ENCODE measurements at regions not wholly inside any gene's neighbourhood (a gene's known extent, or its start where the extent isn't known, plus 50 kb on each side); places are given as distances from the start of the nearest gene placed in this dataset.

- no peak for DNase-seq (ENCODE audit: low read depth, low spot score)
- 0 out of 2 replicates have a peak, but pooled peaks cover 2% of the 10 kb centered on the region for H3K9me3 ChIP-seq (ENCODE audit: low read depth, low read length)
- H3K9ac ChIP-seq (ENCODE audit: insufficient read length) = no peak overlapping the region
- H3K4me3 ChIP-seq = no peak overlapping the region
- no peak overlapping the region for H3K27ac ChIP-seq
- TF ChIP-seq POLR2AphosphoS5 (IDR thresholded peaks at IDR 0.05; ENCODE audit: borderline replicate concordance, low read depth, low read length) (no peak), FOXP2 (optimal IDR thresholded peaks at IDR 0.05; ENCODE audit: control extremely low read depth, extremely low read length, insufficient read depth) (no peak), EZH2 (IDR thresholded peaks at IDR 0.05) (no peak)
- H3K36me3 ChIP-seq (ENCODE audit: insufficient read depth, low read length) = no peaks in the 10 kb centered on the region
Observed at GRCh38 chr9:129469988-129470316, 150.9 kb downstream of the C9orf50 start.

GRCh38 chr9:129469188-129469987 lies 151.5 kb downstream of the C9orf50 start:
- DNase-seq (ENCODE audit: low read depth, low spot score) = no peak
- no peaks in the 10 kb centered on the region for H3K36me3 ChIP-seq (ENCODE audit: insufficient read depth, low read length)
- H3K27ac ChIP-seq = no peak overlapping the region
- no peak overlapping the region for H3K9ac ChIP-seq (ENCODE audit: insufficient read length)
- H3K4me3 ChIP-seq = no peak overlapping the region
- TF ChIP-seq FOXP2 (optimal IDR thresholded peaks at IDR 0.05; ENCODE audit: control extremely low read depth, extremely low read length, insufficient read depth) = no peak
- TF ChIP-seq POLR2AphosphoS5 (IDR thresholded peaks at IDR 0.05; ENCODE audit: borderline replicate concordance, low read depth, low read length) = no peak
- no peak for TF ChIP-seq EZH2 (IDR thresholded peaks at IDR 0.05)
- H3K9me3 ChIP-seq (ENCODE audit: low read depth, low read length) = no peaks in the 10 kb centered on the region

GRCh38 chr9:129467739-129468666 lies 152.9 kb downstream of the C9orf50 start:
- no peak overlapping the region for H3K27ac ChIP-seq
- no peaks in the 10 kb centered on the region for H3K36me3 ChIP-seq (ENCODE audit: insufficient read depth, low read length)
- no peaks in the 10 kb centered on the region for H3K9me3 ChIP-seq (ENCODE audit: low read depth, low read length)
- TF ChIP-seq POLR2AphosphoS5 (IDR thresholded peaks at IDR 0.05; ENCODE audit: borderline replicate concordance, low read depth, low read length) (no peak), FOXP2 (optimal IDR thresholded peaks at IDR 0.05; ENCODE audit: control extremely low read depth, extremely low read length, insufficient read depth) (no peak), EZH2 (IDR thresholded peaks at IDR 0.05) (no peak)
- no peak for DNase-seq (ENCODE audit: low read depth, low spot score)
- no peak overlapping the region for H3K4me3 ChIP-seq
- H3K9ac ChIP-seq (ENCODE audit: insufficient read length) = no peak overlapping the region

GRCh38 chr9:129467004-129467588 lies 153.8 kb downstream of the C9orf50 start:
- TF ChIP-seq FOXP2 (optimal IDR thresholded peaks at IDR 0.05; ENCODE audit: control extremely low read depth, extremely low read length, insufficient read depth) = no peak
- no peak for TF ChIP-seq EZH2 (IDR thresholded peaks at IDR 0.05)
- no peak for TF ChIP-seq POLR2AphosphoS5 (IDR thresholded peaks at IDR 0.05; ENCODE audit: borderline replicate concordance, low read depth, low read length)
- Histone ChIP-seq H3K9ac (ENCODE audit: insufficient read length) (no peak overlapping the region), H3K27ac (no peak overlapping the region), H3K9me3 (ENCODE audit: low read depth, low read length) (no peaks in the 10 kb centered on the region), H3K36me3 (ENCODE audit: insufficient read depth, low read length) (no peaks in the 10 kb centered on the region), H3K4me3 (no peak overlapping the region)
- DNase-seq (ENCODE audit: low read depth, low spot score) = no peak

GRCh38 chr9:129465834-129466535 lies 154.9 kb downstream of the C9orf50 start:
- Histone ChIP-seq H3K27ac (no peak overlapping the region), H3K9ac (ENCODE audit: insufficient read length) (no peak overlapping the region), H3K9me3 (ENCODE audit: low read depth, low read length) (no peaks in the 10 kb centered on the region), H3K36me3 (ENCODE audit: insufficient read depth, low read length) (no peaks in the 10 kb centered on the region), H3K4me3 (no peak overlapping the region)
- no peak for TF ChIP-seq POLR2AphosphoS5 (IDR thresholded peaks at IDR 0.05; ENCODE audit: borderline replicate concordance, low read depth, low read length)
- no peak for TF ChIP-seq FOXP2 (optimal IDR thresholded peaks at IDR 0.05; ENCODE audit: control extremely low read depth, extremely low read length, insufficient read depth)
- TF ChIP-seq EZH2 (IDR thresholded peaks at IDR 0.05) = no peak
- no peak for DNase-seq (ENCODE audit: low read depth, low spot score)

GRCh38 chr9:129464972-129465833 lies 155.7 kb downstream of the C9orf50 start:
- DNase-seq (ENCODE audit: low read depth, low spot score) = no peak
- Histone ChIP-seq H3K27ac (no peak overlapping the region), H3K9me3 (ENCODE audit: low read depth, low read length) (no peaks in the 10 kb centered on the region), H3K9ac (ENCODE audit: insufficient read length) (no peak overlapping the region), H3K36me3 (ENCODE audit: insufficient read depth, low read length) (no peaks in the 10 kb centered on the region), H3K4me3 (no peak overlapping the region)
- TF ChIP-seq EZH2 (IDR thresholded peaks at IDR 0.05) (no peak), POLR2AphosphoS5 (IDR thresholded peaks at IDR 0.05; ENCODE audit: borderline replicate concordance, low read depth, low read length) (no peak), FOXP2 (optimal IDR thresholded peaks at IDR 0.05; ENCODE audit: control extremely low read depth, extremely low read length, insufficient read depth) (no peak)

- H3K4me3 ChIP-seq = no peak overlapping the region
- H3K9ac ChIP-seq (ENCODE audit: insufficient read length) = no peak overlapping the region
- H3K27ac ChIP-seq = 0 out of 2 replicates have a peak overlapping the region, but pooled peaks have one; percentile 46
- TF ChIP-seq FOXP2 (optimal IDR thresholded peaks at IDR 0.05; ENCODE audit: control extremely low read depth, extremely low read length, insufficient read depth) (no peak), POLR2AphosphoS5 (IDR thresholded peaks at IDR 0.05; ENCODE audit: borderline replicate concordance, low read depth, low read length) (no peak), EZH2 (IDR thresholded peaks at IDR 0.05) (no peak)
- H3K9me3 ChIP-seq (ENCODE audit: low read depth, low read length) = no peaks in the 10 kb centered on the region
- no peak for DNase-seq (ENCODE audit: low read depth, low spot score)
- H3K36me3 ChIP-seq (ENCODE audit: insufficient read depth, low read length) = no peaks in the 10 kb centered on the region
Observed at GRCh38 chr9:129463994-129464393, 156.9 kb downstream of the C9orf50 start.
